HCT116 (cell line): ENCODE measurements at regions not wholly inside any gene's neighbourhood (a gene's known extent, or its start where the extent isn't known, plus 50 kb on each side); places are given as distances from the start of the nearest gene placed in this dataset.
"Not testable (repeated sequence)": the region's sequence is repeated elsewhere in the genome, so short reads cannot be mapped to it uniquely, and the experiment has no call there.

ENCODE experiments used
- CBX3 ChIP-seq: IDR thresholded peaks from 2 replicates; pipeline ENCODE4 v1.6.1; 2012; ENCODE audit warnings: low read depth
- CEBPB ChIP-seq: IDR thresholded peaks from 2 replicates; pipeline ENCODE4 v1.6.1; 2012; ENCODE audit warnings: low read depth
- EZH2 ChIP-seq: fragments of 200-600 bp; sonication (generic); IDR thresholded peaks from 2 replicates; pipeline ENCODE4 v1.6.1; 2017; ENCODE audit warnings: antibody characterized with exemption, mixed run types
- POLR2A ChIP-seq: IDR thresholded peaks from 2 replicates; pipeline ENCODE4 v1.7.0; 2011; ENCODE audit warnings: borderline replicate concordance; ENCODE audit not compliant: insufficient read depth, insufficient read length; ENCODE audit errors: extremely low read depth
- POLR2AphosphoS5 ChIP-seq: IDR thresholded peaks from 2 replicates; pipeline ENCODE4 v1.6.1; 2011; ENCODE audit warnings: mild to moderate bottlenecking, low read depth, low read length, moderate library complexity
- RAD21 ChIP-seq: IDR thresholded peaks from 2 replicates; pipeline ENCODE4 v1.6.1; 2012; ENCODE audit warnings: low read depth, mild to moderate bottlenecking
- SRF ChIP-seq: IDR thresholded peaks from 2 replicates; pipeline ENCODE4 v1.6.1; 2012; ENCODE audit warnings: low read depth
- YY1 ChIP-seq: IDR thresholded peaks from 2 replicates; pipeline ENCODE4 v1.6.1; 2011; ENCODE audit warnings: low read length, low read depth, moderate library complexity, mild to moderate bottlenecking; ENCODE audit not compliant: insufficient replicate concordance; ENCODE audit errors: extremely low read depth
- TF ChIP-seq, protein P1 (sequence below), 3 experiments: fragments of 200-600 bp in 1 of 3; sonication (generic) in 1 of 3; IDR thresholded peaks in 2 of 3; conservative IDR thresholded peaks in 1 of 3; 2 replicates each; pipeline ENCODE4 v1.5.1; 2012 to 2017; ENCODE audit warnings: low read depth in 2 of 3, low read length in 2 of 3, antibody characterized with exemption in 1 of 3, borderline replicate concordance in 1 of 3, control low read depth in 1 of 3, mild to moderate bottlenecking in 1 of 3, mixed read lengths in 1 of 3, mixed run types in 1 of 3, moderate library complexity in 1 of 3; ENCODE audit not compliant: insufficient read depth in 1 of 3
- TF ChIP-seq, protein P2 (sequence below): IDR thresholded peaks from 2 replicates; pipeline ENCODE4 v1.6.1; 2011; ENCODE audit warnings: mild to moderate bottlenecking, low read length, moderate library complexity; ENCODE audit not compliant: insufficient replicate concordance; ENCODE audit errors: extremely low read depth
- TF ChIP-seq, protein P3 (sequence below): IDR thresholded peaks from 2 replicates; pipeline ENCODE4 v1.6.1; 2012
- TF ChIP-seq, protein P4 (sequence below): IDR thresholded peaks from 2 replicates; pipeline ENCODE4 v1.6.1; 2012; ENCODE audit warnings: low read depth

DNA sequence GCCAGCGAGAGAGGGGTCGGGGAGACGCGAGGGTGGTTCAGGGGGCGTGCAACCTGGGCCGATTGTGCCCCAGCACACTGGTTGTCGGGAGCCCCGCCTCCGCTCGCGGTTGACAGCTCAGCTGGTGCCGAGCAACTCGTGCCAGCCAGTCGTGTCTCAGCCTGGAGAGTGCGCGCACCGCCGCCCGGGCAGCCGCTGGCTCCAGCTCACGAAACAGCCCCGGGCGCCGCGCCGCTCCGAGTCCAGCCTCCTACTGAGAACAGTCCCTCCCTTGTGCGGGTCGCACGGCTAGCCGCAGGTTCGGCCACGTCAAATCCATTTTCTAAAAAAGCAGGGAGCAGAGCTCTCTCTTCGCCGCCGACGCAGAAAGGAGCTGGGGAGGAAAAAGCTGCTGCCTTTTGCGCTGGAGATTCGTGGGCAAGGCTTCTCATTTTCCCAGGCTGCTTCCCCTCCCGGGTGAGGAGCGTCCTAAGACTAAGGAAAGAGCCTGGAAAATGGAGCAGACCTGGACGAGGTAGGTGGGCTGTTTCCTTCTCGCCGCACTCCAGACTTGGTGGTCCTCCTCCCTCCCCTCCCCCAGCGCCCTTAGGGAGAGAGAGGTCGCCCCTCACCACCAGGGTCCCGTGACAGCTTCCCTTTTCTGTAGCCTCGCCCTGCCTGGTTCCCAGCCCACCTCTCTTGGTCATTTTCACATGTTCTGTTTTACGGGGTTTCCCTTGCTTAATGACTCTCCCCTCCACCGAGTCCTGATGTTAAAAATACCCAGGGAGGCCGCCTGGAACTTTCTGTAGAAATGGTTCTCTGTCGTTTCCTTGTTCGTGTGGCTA is 56.7 kb upstream of the SEC22B start:
- not testable (repeated sequence) for TF ChIP-seq CBX3, EZH2, SRF, POLR2A, CEBPB, POLR2AphosphoS5, YY1, RAD21
- TF ChIP-seq, protein P1, sequence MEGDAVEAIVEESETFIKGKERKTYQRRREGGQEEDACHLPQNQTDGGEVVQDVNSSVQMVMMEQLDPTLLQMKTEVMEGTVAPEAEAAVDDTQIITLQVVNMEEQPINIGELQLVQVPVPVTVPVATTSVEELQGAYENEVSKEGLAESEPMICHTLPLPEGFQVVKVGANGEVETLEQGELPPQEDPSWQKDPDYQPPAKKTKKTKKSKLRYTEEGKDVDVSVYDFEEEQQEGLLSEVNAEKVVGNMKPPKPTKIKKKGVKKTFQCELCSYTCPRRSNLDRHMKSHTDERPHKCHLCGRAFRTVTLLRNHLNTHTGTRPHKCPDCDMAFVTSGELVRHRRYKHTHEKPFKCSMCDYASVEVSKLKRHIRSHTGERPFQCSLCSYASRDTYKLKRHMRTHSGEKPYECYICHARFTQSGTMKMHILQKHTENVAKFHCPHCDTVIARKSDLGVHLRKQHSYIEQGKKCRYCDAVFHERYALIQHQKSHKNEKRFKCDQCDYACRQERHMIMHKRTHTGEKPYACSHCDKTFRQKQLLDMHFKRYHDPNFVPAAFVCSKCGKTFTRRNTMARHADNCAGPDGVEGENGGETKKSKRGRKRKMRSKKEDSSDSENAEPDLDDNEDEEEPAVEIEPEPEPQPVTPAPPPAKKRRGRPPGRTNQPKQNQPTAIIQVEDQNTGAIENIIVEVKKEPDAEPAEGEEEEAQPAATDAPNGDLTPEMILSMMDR (IDR thresholded peaks at IDR 0.05 in 2 of 3, conservative IDR thresholded peaks at IDR 0.05 in 1 of 3; ENCODE audit: borderline replicate concordance in 1 of 3, insufficient read depth in 1 of 3, low read depth in 2 of 3, low read length in 2 of 3), result not testable (repeated sequence)
- TF ChIP-seq, protein P2, sequence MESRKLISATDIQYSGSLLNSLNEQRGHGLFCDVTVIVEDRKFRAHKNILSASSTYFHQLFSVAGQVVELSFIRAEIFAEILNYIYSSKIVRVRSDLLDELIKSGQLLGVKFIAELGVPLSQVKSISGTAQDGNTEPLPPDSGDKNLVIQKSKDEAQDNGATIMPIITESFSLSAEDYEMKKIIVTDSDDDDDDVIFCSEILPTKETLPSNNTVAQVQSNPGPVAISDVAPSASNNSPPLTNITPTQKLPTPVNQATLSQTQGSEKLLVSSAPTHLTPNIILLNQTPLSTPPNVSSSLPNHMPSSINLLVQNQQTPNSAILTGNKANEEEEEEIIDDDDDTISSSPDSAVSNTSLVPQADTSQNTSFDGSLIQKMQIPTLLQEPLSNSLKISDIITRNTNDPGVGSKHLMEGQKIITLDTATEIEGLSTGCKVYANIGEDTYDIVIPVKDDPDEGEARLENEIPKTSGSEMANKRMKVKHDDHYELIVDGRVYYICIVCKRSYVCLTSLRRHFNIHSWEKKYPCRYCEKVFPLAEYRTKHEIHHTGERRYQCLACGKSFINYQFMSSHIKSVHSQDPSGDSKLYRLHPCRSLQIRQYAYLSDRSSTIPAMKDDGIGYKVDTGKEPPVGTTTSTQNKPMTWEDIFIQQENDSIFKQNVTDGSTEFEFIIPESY, result not testable (repeated sequence)
- TF ChIP-seq, protein P3, sequence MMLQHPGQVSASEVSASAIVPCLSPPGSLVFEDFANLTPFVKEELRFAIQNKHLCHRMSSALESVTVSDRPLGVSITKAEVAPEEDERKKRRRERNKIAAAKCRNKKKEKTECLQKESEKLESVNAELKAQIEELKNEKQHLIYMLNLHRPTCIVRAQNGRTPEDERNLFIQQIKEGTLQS, result not testable (repeated sequence)
- TF ChIP-seq, protein P4, sequence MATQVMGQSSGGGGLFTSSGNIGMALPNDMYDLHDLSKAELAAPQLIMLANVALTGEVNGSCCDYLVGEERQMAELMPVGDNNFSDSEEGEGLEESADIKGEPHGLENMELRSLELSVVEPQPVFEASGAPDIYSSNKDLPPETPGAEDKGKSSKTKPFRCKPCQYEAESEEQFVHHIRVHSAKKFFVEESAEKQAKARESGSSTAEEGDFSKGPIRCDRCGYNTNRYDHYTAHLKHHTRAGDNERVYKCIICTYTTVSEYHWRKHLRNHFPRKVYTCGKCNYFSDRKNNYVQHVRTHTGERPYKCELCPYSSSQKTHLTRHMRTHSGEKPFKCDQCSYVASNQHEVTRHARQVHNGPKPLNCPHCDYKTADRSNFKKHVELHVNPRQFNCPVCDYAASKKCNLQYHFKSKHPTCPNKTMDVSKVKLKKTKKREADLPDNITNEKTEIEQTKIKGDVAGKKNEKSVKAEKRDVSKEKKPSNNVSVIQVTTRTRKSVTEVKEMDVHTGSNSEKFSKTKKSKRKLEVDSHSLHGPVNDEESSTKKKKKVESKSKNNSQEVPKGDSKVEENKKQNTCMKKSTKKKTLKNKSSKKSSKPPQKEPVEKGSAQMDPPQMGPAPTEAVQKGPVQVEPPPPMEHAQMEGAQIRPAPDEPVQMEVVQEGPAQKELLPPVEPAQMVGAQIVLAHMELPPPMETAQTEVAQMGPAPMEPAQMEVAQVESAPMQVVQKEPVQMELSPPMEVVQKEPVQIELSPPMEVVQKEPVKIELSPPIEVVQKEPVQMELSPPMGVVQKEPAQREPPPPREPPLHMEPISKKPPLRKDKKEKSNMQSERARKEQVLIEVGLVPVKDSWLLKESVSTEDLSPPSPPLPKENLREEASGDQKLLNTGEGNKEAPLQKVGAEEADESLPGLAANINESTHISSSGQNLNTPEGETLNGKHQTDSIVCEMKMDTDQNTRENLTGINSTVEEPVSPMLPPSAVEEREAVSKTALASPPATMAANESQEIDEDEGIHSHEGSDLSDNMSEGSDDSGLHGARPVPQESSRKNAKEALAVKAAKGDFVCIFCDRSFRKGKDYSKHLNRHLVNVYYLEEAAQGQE, result not testable (repeated sequence)
